K562 (cell line): ENCODE measurements at regions not wholly inside any gene's neighbourhood (a gene's known extent, or its start where the extent isn't known, plus 50 kb on each side); places are given as distances from the start of the nearest gene placed in this dataset.
A peak's percentile ranks its signal among the peaks of the same experiment; 100 is the strongest.

Experiments used
- ATAC-seq: fragments of 200-7000 bp; cut with Tn5 transposase; 3 replicates; pipeline ENCODE4 v1.9.1; 2020; ENCODE audit warnings: moderate library complexity
- BruUV-seq: library from RNA; stranded (reverse); fragments of 400-500 nt; replicated peaks from 2 replicates; lab custom pipeline; 2021; lab: Mats Ljungman, UMichigan
- CTCF ChIA-PET: fragments of 300-600 bp; formaldehyde crosslinking; extraction: SDS; loops from one replicate; lab custom pipeline; 2021; ENCODE audit warnings: low intra/inter-chr PET ratio; lab: Yijun Ruan, JAX
- POLR2A ChIA-PET: fragments of 300-600, 350-650 bp; sonication (Branson Sonifier 250); formaldehyde crosslinking; extraction: SDS; loops from one replicate; lab custom pipeline; 2021; ENCODE audit warnings: antibody characterized with exemption, inconsistent platforms; lab: Yijun Ruan, JAX
- DNase-seq, 4 experiments: peaks; one replicate each; pipeline versions ENCODE4 v3.0.0 to v3.0.0-alpha.2; 2011 to 2018; ENCODE audit warnings: low spot score in 3 of 4, mixed read lengths in 3 of 4; ENCODE audit errors: extremely low read depth in 1 of 4
- FAIRE-seq: peaks from 2 replicates; lab custom pipeline; 2011; peaks lifted over from hg19 to GRCh38; lab: Jason Lieb, UNC
- H2AFZ ChIP-seq: 2 replicates; pipeline ENCODE4 v1.6.0; 2011; ENCODE audit warnings: low read depth, low read length, control low read depth, inconsistent platforms
- H3K27ac ChIP-seq: fragments of 200-600 bp; 3 replicates; pipeline ENCODE4 v1.8.0; 2011; ENCODE audit warnings: low read depth, mild to moderate bottlenecking, control low read depth, inconsistent platforms, low read length, moderate library complexity, mixed read lengths; ENCODE audit errors: extremely low read depth
- H3K27me3 ChIP-seq, 2 experiments: fragments of 300-600 bp in 1 of 2; 2 replicates in 1 of 2; 3 replicates in 1 of 2; pipeline versions ENCODE4 v1.6.0 to v1.8.0; 2011; ENCODE audit warnings: inconsistent platforms in 2 of 2, low read length in 2 of 2, mild to moderate bottlenecking in 1 of 2, mixed read lengths in 1 of 2, moderate library complexity in 1 of 2; ENCODE audit not compliant: control insufficient read depth in 2 of 2, insufficient read depth in 2 of 2
- H3K36me3 ChIP-seq: fragments of 300-600 bp; 3 replicates; pipeline ENCODE4 v1.8.0; 2011; ENCODE audit warnings: mild to moderate bottlenecking, low read length, inconsistent platforms; ENCODE audit not compliant: control insufficient read depth, insufficient read depth
- H3K4me1 ChIP-seq, 2 experiments: fragments of 200-600 bp in 1 of 2; replicated peaks in 1 of 2; 2 replicates in 1 of 2; 3 replicates in 1 of 2; pipeline versions ENCODE4 v1.5.1 to v1.8.0; 2011; ENCODE audit warnings: inconsistent platforms in 2 of 2, low read length in 2 of 2, mild to moderate bottlenecking in 1 of 2, mixed read lengths in 1 of 2, moderate library complexity in 1 of 2; ENCODE audit not compliant: control insufficient read depth in 2 of 2, insufficient read depth in 2 of 2
- H3K4me2 ChIP-seq: 2 replicates; pipeline ENCODE4 v1.6.1; 2011; ENCODE audit warnings: low read length, control low read depth, inconsistent platforms, mixed read lengths; ENCODE audit not compliant: insufficient read depth
- H3K4me3 ChIP-seq: fragments of 200-600 bp; sonication (generic), shearing (Covaris generic); 2 replicates; pipeline ENCODE4 v1.5.1; 2016; ENCODE audit warnings: control low read depth, inconsistent platforms
- H3K79me2 ChIP-seq: fragments of 200-600 bp; 3 replicates; pipeline ENCODE4 v1.8.0; 2011; ENCODE audit warnings: low read length, inconsistent platforms; ENCODE audit not compliant: control insufficient read depth, insufficient read depth
- H3K9ac ChIP-seq, 2 experiments: 2 replicates each; pipeline versions ENCODE4 v1.6.0 to v1.6.1; 2011; ENCODE audit warnings: low read depth in 2 of 2, low read length in 2 of 2, control low read depth in 1 of 2, inconsistent platforms in 1 of 2, mild to moderate bottlenecking in 1 of 2, mixed read lengths in 1 of 2; ENCODE audit not compliant: insufficient read depth in 1 of 2
- H3K9me1 ChIP-seq: one replicate; pipeline ENCODE4 v1.6.0; 2011; ENCODE audit warnings: inconsistent platforms, mild to moderate bottlenecking, low read length, moderate library complexity; ENCODE audit not compliant: control insufficient read depth, insufficient read depth
- H3K9me3 ChIP-seq: replicated peaks from 2 replicates; pipeline ENCODE4 v1.5.1; 2011; ENCODE audit warnings: low read depth, low read length, inconsistent platforms; ENCODE audit not compliant: control insufficient read depth, insufficient read depth
- H4K20me1 ChIP-seq: replicated peaks from 2 replicates; pipeline ENCODE4 v1.6.1; 2011; ENCODE audit warnings: low read length, inconsistent platforms, mixed read lengths; ENCODE audit not compliant: control insufficient read depth, insufficient read depth
- C11orf30 ChIP-seq: fragments of 450-650 bp; IDR thresholded peaks from 2 replicates; pipeline ENCODE4 v1.6.1; 2016; ENCODE audit warnings: low read depth, mild to moderate bottlenecking
- GTF2A2 ChIP-seq: IDR thresholded peaks from 2 replicates; pipeline ENCODE4 v1.6.1; 2016; ENCODE audit warnings: mild to moderate bottlenecking, missing genetic modification characterization, missing compliant biosample characterization
- HDAC2 ChIP-seq: fragments of 450-650 bp; IDR thresholded peaks from 2 replicates; pipeline ENCODE4 v1.6.1; 2016; ENCODE audit warnings: mild to moderate bottlenecking
- HDAC3 ChIP-seq: fragments of 450-650 bp; IDR thresholded peaks from 2 replicates; pipeline ENCODE4 v1.6.1; 2018; ENCODE audit warnings: borderline replicate concordance, mild to moderate bottlenecking, moderate library complexity; ENCODE audit not compliant: partially characterized antibody
- JUNB ChIP-seq: fragments of 450-650 bp; formaldehyde crosslinking; conservative IDR thresholded peaks from 2 replicates; pipeline ENCODE4 v1.4.0; 2020; ENCODE audit warnings: mild to moderate bottlenecking
- MAFF ChIP-seq: IDR thresholded peaks from 2 replicates; pipeline ENCODE4 v1.6.1; 2012; ENCODE audit warnings: low read length, improper control_type of control experiment
- MAFG ChIP-seq: fragments of 450-650 bp; conservative IDR thresholded peaks from 2 replicates; pipeline ENCODE4 v1.6.1; 2016; ENCODE audit warnings: missing genetic modification characterization, missing compliant biosample characterization
- SIN3A ChIP-seq, 2 experiments: fragments of 150-350 bp in 1 of 2; IDR thresholded peaks; 2 replicates each; pipeline ENCODE4 v1.6.1; 2011 to 2016; ENCODE audit warnings: borderline replicate concordance in 2 of 2, low read depth in 2 of 2, low read length in 2 of 2, mild to moderate bottlenecking in 2 of 2, moderate library complexity in 2 of 2; ENCODE audit not compliant: control insufficient read depth in 1 of 2
- SMAD1 ChIP-seq: fragments of 150-350 bp; IDR thresholded peaks from 2 replicates; pipeline ENCODE4 v1.6.1; 2014; ENCODE audit warnings: low read length, low read depth; ENCODE audit not compliant: partially characterized antibody
- ZBTB2 ChIP-seq: fragments of 450-650 bp; IDR thresholded peaks from 2 replicates; pipeline ENCODE4 v1.6.1; 2016; ENCODE audit warnings: antibody characterized with exemption
- ZFP1 ChIP-seq: fragments of 450-650 bp; formaldehyde crosslinking; IDR thresholded peaks from 2 replicates; pipeline ENCODE4 v1.4.0; 2020; ENCODE audit warnings: mild to moderate bottlenecking, mixed read lengths
- ZNF316 ChIP-seq: fragments of 450-650 bp; IDR thresholded peaks from 2 replicates; pipeline ENCODE4 v1.6.1; 2016
- ZNF507 ChIP-seq: conservative IDR thresholded peaks from 2 replicates; pipeline ENCODE4 v1.6.1; 2017; ENCODE audit warnings: missing genetic modification characterization, missing compliant biosample characterization
- ZNF561 ChIP-seq: fragments of 450-650 bp; formaldehyde crosslinking; conservative IDR thresholded peaks from 2 replicates; pipeline ENCODE4 v1.4.0; 2020; ENCODE audit warnings: mild to moderate bottlenecking, moderate library complexity
- WGBS: fragments of 100-300 bp; shearing (Covaris generic); methylation state at CpG from one replicate; pipeline ENCODE4 v1.1.6; 2016; ENCODE audit warnings: low coverage, mixed read lengths; ENCODE audit not compliant: insufficient coverage; ENCODE audit errors: missing lambda C conversion rate; 5-methylcytosine and 5-hydroxymethylcytosine counted together
- in situ Hi-C: fragments of 300-500 bp; cut with MboI; formaldehyde crosslinking; loops from 4 replicates; pipeline ENCODE4 v1.15.0; 2018; ENCODE audit warnings: inconsistent platforms, mixed read lengths
- intact Hi-C: fragments of 100-400 bp; cut with micrococcal nuclease; formaldehyde crosslinking; loops from 2 replicates; pipeline ENCODE4 v1.14.2; 2022

GRCh38 chr14:40674502-40674901, 932.2 kb upstream of the LRFN5 start:
- no peaks in the 10 kb centered on the region for H3K4me1 ChIP-seq
- DNase-seq, result no peak
- WGBS, result 0% methylated on average over 1 of the region's 1 CpG
- no peak overlapping the region for H3K9ac ChIP-seq
- no peaks in the 10 kb centered on the region for H3K79me2 ChIP-seq
- intact Hi-C loops (no loop called here), in situ Hi-C loops (no loop called here)
- BruUV-seq, result no TSS peak
- H3K4me3 ChIP-seq, result no peak overlapping the region
- no peaks in the 10 kb centered on the region for H3K9me3 ChIP-seq
- FAIRE-seq, result no peak
- POLR2A ChIA-PET, result no interaction called here
- H3K4me2 ChIP-seq, result no peak overlapping the region
- no peaks in the 10 kb centered on the region for H3K27me3 ChIP-seq
- ATAC-seq, result no peak
- H3K27ac ChIP-seq, result no peak overlapping the region
- no peak overlapping the region for H2AFZ ChIP-seq
- TF ChIP-seq MAFG (tag) (peak; percentile 25; the same call in 1 of the 2 replicates), JUNB (CRISPR knock-in tag) (no peak), ZNF316 (peak; percentile 51; the same call in 1 of the 2 replicates), MAFF (peak; percentile 17; the same call in 1 of the 2 replicates), C11orf30 (peak; percentile 32; the same call in 1 of the 2 replicates)
- H3K9me1 ChIP-seq, result no peaks in the 10 kb centered on the region
- CTCF ChIA-PET, result no interaction called here
- no peaks in the 10 kb centered on the region for H3K36me3 ChIP-seq
- H4K20me1 ChIP-seq, result no peaks in the 10 kb centered on the region

- H3K4me1 ChIP-seq, result no peaks in the 10 kb centered on the region
- H3K36me3 ChIP-seq, result no peaks in the 10 kb centered on the region
- no peaks in the 10 kb centered on the region for H3K79me2 ChIP-seq
- H3K4me2 ChIP-seq, result no peak overlapping the region
- H3K9me3 ChIP-seq, result no peaks in the 10 kb centered on the region
- no peak overlapping the region for H3K9ac ChIP-seq
- intact Hi-C loops, result no loop called here
- DNase-seq (no peak), ATAC-seq (no peak), FAIRE-seq (no peak)
- no peaks in the 10 kb centered on the region for H4K20me1 ChIP-seq
- no peaks in the 10 kb centered on the region for H3K27me3 ChIP-seq
- ChIA-PET CTCF (no interaction called here), POLR2A (no interaction called here)
- H2AFZ ChIP-seq, result no peak overlapping the region
- in situ Hi-C loops, result no loop called here
- H3K4me3 ChIP-seq, result no peak overlapping the region
- no peaks in the 10 kb centered on the region for H3K9me1 ChIP-seq
- TF ChIP-seq HDAC2, result no peak
- no peak for TF ChIP-seq GTF2A2
- no peak for TF ChIP-seq ZNF561 (CRISPR knock-in tag)
- TF ChIP-seq SMAD1, result no peak
- TF ChIP-seq ZNF507, result no peak
- no peak for TF ChIP-seq ZBTB2
- TF ChIP-seq HDAC3, result no peak
- no peak for TF ChIP-seq SIN3A (IDR thresholded peaks at IDR 0.05; ENCODE audit: borderline replicate concordance in 2 of 2, control insufficient read depth in 1 of 2, low read depth in 2 of 2, low read length in 2 of 2)
- no peak for TF ChIP-seq ZFP1 (CRISPR knock-in tag)
- TF ChIP-seq, all 486 proteins: peak for 0
- no TSS peak for BruUV-seq
- H3K27ac ChIP-seq, result no peak overlapping the region
These were observed 950.4 kb upstream of the LRFN5 start for GRCh38 chr14:40656311-40656710.
